B cell (primary cell): ENCODE measurements at regions not wholly inside any gene's neighbourhood (a gene's known extent, or its start where the extent isn't known, plus 50 kb on each side); places are given as distances from the start of the nearest gene placed in this dataset.

ENCODE experiments used
- ATAC-seq: fragments of 200-7000 bp; cut with Tn5 transposase; one replicate; pipeline ENCODE4 v1.10.0; 2021; ENCODE audit warnings: low read depth, mild to moderate bottlenecking, moderate number of reproducible peaks, moderate library complexity
- CTCF ChIA-PET: fragments of 350-600 bp; sonication (Branson Sonifier 250); formaldehyde crosslinking; loops from one replicate; lab custom pipeline; 2021; ENCODE audit warnings: antibody characterized with exemption, inconsistent platforms; lab: Charles Lee
- POLR2A ChIA-PET: fragments of 350-600 bp; sonication (Branson Sonifier 250); formaldehyde crosslinking; loops from one replicate; lab custom pipeline; 2021; ENCODE audit warnings: antibody characterized with exemption; lab: Charles Lee
- DNase-seq: peaks from one replicate; pipeline ENCODE4 v3.0.0; 2013
- H2AFZ ChIP-seq: 2 replicates; pipeline ENCODE4 v1.6.1; 2012; ENCODE audit warnings: mild to moderate bottlenecking, low read depth, low read length; ENCODE audit not compliant: insufficient read depth, poor library complexity, severe bottlenecking
- H3K27ac ChIP-seq, 2 donors: 1 replicate in 1 of 2; 2 replicates in 1 of 2; pipeline ENCODE4 v1.5.1; 2012 to 2013; ENCODE audit warnings: low read length in 2 of 2, mild to moderate bottlenecking in 2 of 2, moderate library complexity in 1 of 2
- H3K27me3 ChIP-seq, 4 experiments: fragments of 200-600 bp in 1 of 4; sonication (generic) in 1 of 4; replicated peaks in 1 of 4; 1 replicate in 2 of 4; 2 replicates in 2 of 4; pipeline versions ENCODE4 v1.6.1 to v1.7.0; 2013 to 2016; ENCODE audit warnings: low read length in 3 of 4, mild to moderate bottlenecking in 2 of 4, mixed read lengths in 1 of 4, moderate library complexity in 1 of 4; ENCODE audit not compliant: insufficient read depth in 4 of 4, control insufficient read depth in 3 of 4; ENCODE audit errors: control extremely low read depth in 1 of 4
- H3K36me3 ChIP-seq, 2 experiments: replicated peaks in 1 of 2; 1 replicate in 1 of 2; 2 replicates in 1 of 2; pipeline versions ENCODE4 v1.6.1 to v1.7.1; 2013; ENCODE audit warnings: low read length in 1 of 2; ENCODE audit not compliant: insufficient read depth in 2 of 2, control insufficient read depth in 1 of 2; ENCODE audit errors: control extremely low read depth in 1 of 2, extremely low read depth in 1 of 2
- H3K4me1 ChIP-seq, 2 donors: fragments of 200-600 bp in 1 of 2; sonication (generic) in 1 of 2; 1 replicate in 1 of 2; 2 replicates in 1 of 2; pipeline versions ENCODE4 v1.5.1 to v1.6.1; 2013 to 2017; ENCODE audit warnings: low read length in 2 of 2; ENCODE audit not compliant: control insufficient read depth in 2 of 2, insufficient read depth in 2 of 2
- H3K4me2 ChIP-seq: replicated peaks from 2 replicates; pipeline ENCODE3; 2012; ENCODE audit warnings: mild to moderate bottlenecking, low read depth, low read length; ENCODE audit not compliant: poor library complexity, severe bottlenecking
- H3K4me3 ChIP-seq, 5 experiments: fragments of 200-600 bp in 1 of 5; sonication (generic) in 1 of 5; 1 replicate in 3 of 5; 2 replicates in 2 of 5; pipeline versions ENCODE4 v1.5.1 to v1.7.0; 2011 to 2016; ENCODE audit warnings: low read length in 4 of 5, mild to moderate bottlenecking in 4 of 5, low read depth in 2 of 5, control low read depth in 1 of 5, moderate library complexity in 1 of 5; ENCODE audit not compliant: insufficient read depth in 1 of 5; ENCODE audit errors: control extremely low read depth in 1 of 5, extremely low read depth in 1 of 5
- H3K79me2 ChIP-seq: fragments of 200-600 bp; sonication (generic); one replicate; pipeline ENCODE4 v1.6.0; 2016; ENCODE audit warnings: low read length; ENCODE audit not compliant: control insufficient read depth, insufficient read depth
- H3K9ac ChIP-seq: fragments of 200-600 bp; sonication (generic); 2 replicates; pipeline ENCODE4 v1.6.1; 2017; ENCODE audit warnings: mild to moderate bottlenecking, low read length, moderate library complexity
- H3K9me3 ChIP-seq, 3 donors: one replicate each; pipeline versions ENCODE4 v1.6.1 to v1.7.1; 2013; ENCODE audit warnings: low read length in 2 of 3; ENCODE audit not compliant: control insufficient read depth in 2 of 3, insufficient read depth in 1 of 3; ENCODE audit errors: control extremely low read depth in 1 of 3
- H4K20me1 ChIP-seq: 2 replicates; pipeline ENCODE4 v1.6.0; 2012; ENCODE audit warnings: mild to moderate bottlenecking, low read length; ENCODE audit not compliant: insufficient read depth, control insufficient read depth, poor library complexity, severe bottlenecking
- H3K27ac Mint-ChIP-seq: one replicate; pipeline ENCODE4 v1.8.0; 2021; ENCODE audit warnings: mixed read lengths
- H3K27me3 Mint-ChIP-seq: one replicate; pipeline ENCODE4 v1.8.0; 2021; ENCODE audit warnings: mixed read lengths
- H3K4me1 Mint-ChIP-seq: one replicate; pipeline ENCODE4 v1.8.0; 2021; ENCODE audit warnings: mixed read lengths
- H3K4me3 Mint-ChIP-seq: one replicate; pipeline ENCODE4 v1.8.0; 2021; ENCODE audit warnings: mixed read lengths
- H3K9me3 Mint-ChIP-seq: one replicate; pipeline ENCODE4 v1.8.0; 2022; ENCODE audit warnings: mixed read lengths; ENCODE audit not compliant: insufficient read depth
- EZH2 ChIP-seq: IDR thresholded peaks from 2 replicates; pipeline ENCODE4 v1.6.1; 2012; ENCODE audit warnings: borderline replicate concordance, low read depth, mild to moderate bottlenecking, moderate library complexity, low read length; ENCODE audit not compliant: insufficient read depth, poor library complexity, severe bottlenecking
- WGBS: methylation state at CpG from one replicate; pipeline ENCODE4 v1.1.5; 2013; ENCODE audit warnings: missing lambda C conversion rate; ENCODE audit not compliant: insufficient coverage; 5-methylcytosine and 5-hydroxymethylcytosine counted together
- intact Hi-C: fragments of 100-400 bp; cut with micrococcal nuclease; formaldehyde crosslinking; loops from one replicate; pipeline ENCODE4 v1.10.0; 2022
- TF ChIP-seq, protein P1 (sequence below): fragments of 200-600 bp; IDR thresholded peaks from one replicate; pipeline ENCODE4 v1.8.0; 2022; ENCODE audit warnings: antibody characterized with exemption, mild to moderate bottlenecking

DNA sequence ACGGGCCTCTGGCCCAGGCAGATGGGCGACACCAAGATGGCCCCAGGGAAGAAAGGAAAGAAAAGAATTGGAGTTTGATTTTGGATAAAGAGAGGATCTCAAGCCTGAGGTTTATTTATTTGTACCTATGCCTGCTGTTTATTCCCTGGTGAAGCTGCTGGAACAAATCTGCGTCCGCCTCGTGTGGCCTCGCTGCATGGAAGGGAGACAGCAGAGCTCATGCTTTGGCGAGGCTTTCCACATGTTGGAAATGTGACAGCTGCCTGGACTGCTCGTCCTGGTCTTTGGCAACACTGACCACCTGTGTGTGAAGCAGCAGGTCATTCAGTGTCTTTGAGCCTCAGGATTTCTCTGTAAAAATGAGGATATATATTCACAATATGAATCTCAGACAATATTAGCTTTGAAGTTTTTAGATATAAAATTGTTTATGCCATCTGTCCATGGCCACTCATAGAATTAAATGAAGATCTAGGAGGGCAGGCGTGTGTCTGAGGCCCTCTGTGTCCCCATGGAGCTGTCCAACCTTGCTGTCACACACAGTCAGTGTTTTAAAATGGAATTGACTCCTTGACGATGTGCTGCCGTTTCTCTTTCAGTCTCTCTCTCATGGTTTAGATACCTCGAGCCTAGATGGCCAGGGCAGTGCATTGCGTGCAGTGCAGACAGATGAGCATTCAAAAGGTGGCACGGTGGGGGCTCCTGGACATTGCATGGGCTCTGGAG, 94.3 kb downstream of the SOCS6 start:
- intact Hi-C loops = no loop called here
- CTCF ChIA-PET = no interaction called here
- TF ChIP-seq EZH2 = no peak
- TF ChIP-seq, protein P1, sequence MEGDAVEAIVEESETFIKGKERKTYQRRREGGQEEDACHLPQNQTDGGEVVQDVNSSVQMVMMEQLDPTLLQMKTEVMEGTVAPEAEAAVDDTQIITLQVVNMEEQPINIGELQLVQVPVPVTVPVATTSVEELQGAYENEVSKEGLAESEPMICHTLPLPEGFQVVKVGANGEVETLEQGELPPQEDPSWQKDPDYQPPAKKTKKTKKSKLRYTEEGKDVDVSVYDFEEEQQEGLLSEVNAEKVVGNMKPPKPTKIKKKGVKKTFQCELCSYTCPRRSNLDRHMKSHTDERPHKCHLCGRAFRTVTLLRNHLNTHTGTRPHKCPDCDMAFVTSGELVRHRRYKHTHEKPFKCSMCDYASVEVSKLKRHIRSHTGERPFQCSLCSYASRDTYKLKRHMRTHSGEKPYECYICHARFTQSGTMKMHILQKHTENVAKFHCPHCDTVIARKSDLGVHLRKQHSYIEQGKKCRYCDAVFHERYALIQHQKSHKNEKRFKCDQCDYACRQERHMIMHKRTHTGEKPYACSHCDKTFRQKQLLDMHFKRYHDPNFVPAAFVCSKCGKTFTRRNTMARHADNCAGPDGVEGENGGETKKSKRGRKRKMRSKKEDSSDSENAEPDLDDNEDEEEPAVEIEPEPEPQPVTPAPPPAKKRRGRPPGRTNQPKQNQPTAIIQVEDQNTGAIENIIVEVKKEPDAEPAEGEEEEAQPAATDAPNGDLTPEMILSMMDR = no peak

DNA sequence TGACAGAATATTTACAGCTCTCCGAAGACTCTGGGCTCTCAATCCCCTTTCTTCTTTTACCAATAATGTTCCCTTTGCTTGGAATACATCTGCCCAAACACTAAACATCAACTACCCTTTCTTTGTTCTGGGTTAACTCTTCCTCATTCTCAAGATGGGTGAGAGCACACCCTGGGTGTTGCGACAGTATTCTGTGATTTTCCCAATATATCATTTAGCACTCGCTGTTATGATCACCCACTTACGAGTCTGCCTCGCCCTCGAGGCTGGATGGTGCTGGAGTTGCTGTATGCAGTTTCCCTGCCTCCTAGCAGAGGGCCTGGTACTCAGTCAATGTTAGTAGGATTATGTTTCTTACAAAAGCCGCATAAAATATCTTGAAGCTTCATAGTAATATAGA, 93.2 kb downstream of the SOCS6 start:
- ATAC-seq = no peak
- H3K4me1 Mint-ChIP-seq = no peaks in the 10 kb centered on the region
- Histone ChIP-seq H3K9ac (no peak overlapping the region), H3K27ac (no peak overlapping the region), H3K4me2 (no peak overlapping the region), H3K4me1 (no peaks in the 10 kb centered on the region), H3K4me3 (no peak overlapping the region), H3K36me3 (no peaks in the 10 kb centered on the region), H3K27me3 (no peaks in the 10 kb centered on the region), H3K9me3 (no peaks in the 10 kb centered on the region), H2AFZ (no peak overlapping the region), H3K79me2 (no peaks in the 10 kb centered on the region), H4K20me1 (no peaks in the 10 kb centered on the region)
- CTCF ChIA-PET = no interaction called here
- no peaks in the 10 kb centered on the region for H3K27me3 Mint-ChIP-seq
- no peak for DNase-seq
- H3K9me3 Mint-ChIP-seq = no peaks in the 10 kb centered on the region
- TF ChIP-seq EZH2 = no peak
- TF ChIP-seq, protein P1 = no peak
- WGBS = 66% methylated on average over 3 of the region's 7 CpGs
- no peak overlapping the region for H3K27ac Mint-ChIP-seq
- no peak overlapping the region for H3K4me3 Mint-ChIP-seq
- POLR2A ChIA-PET = no interaction called here
- intact Hi-C loops = no loop called here

More for the DNA sequence above, 94.3 kb downstream of the SOCS6 start:
- Histone ChIP-seq H3K27me3 (no peaks in the 10 kb centered on the region), H3K27ac (no peak overlapping the region), H3K4me3 (no peak overlapping the region), H3K36me3 (no peaks in the 10 kb centered on the region), H3K4me2 (no peak overlapping the region), H4K20me1 (no peaks in the 10 kb centered on the region), H3K79me2 (no peaks in the 10 kb centered on the region), H3K9ac (no peak overlapping the region), H2AFZ (no peak overlapping the region), H3K9me3 (no peaks in the 10 kb centered on the region), H3K4me1 (no peaks in the 10 kb centered on the region)
- no peak for DNase-seq
- ATAC-seq = no peak
- H3K9me3 Mint-ChIP-seq = no peaks in the 10 kb centered on the region
- POLR2A ChIA-PET = no interaction called here
- no peak overlapping the region for H3K4me3 Mint-ChIP-seq
- WGBS = 75% methylated on average over 13 of the region's 14 CpGs
- H3K4me1 Mint-ChIP-seq = no peaks in the 10 kb centered on the region
- H3K27me3 Mint-ChIP-seq = no peaks in the 10 kb centered on the region
- no peak overlapping the region for H3K27ac Mint-ChIP-seq
